HK-2 (cell line): ENCODE measurements at regions not wholly inside any gene's neighbourhood (a gene's known extent, or its start where the extent isn't known, plus 50 kb on each side); places are given as distances from the start of the nearest gene placed in this dataset.
"Not testable (repeated sequence)": the region's sequence is repeated elsewhere in the genome, so short reads cannot be mapped to it uniquely, and the experiment has no call there.

Source experiments
- DNase-seq: peaks from one replicate; pipeline ENCODE4 v3.0.0-alpha.2; 2018; ENCODE audit not compliant: unreplicated experiment

GRCh38 chr15:36177590-36178302 lies 401.7 kb upstream of the CDIN1 start:
- no peak for DNase-seq

- DNase-seq = no peak
Measured at GRCh38 chr15:36178303-36178633, 401.2 kb upstream of the CDIN1 start.

GRCh38 chr15:36183201-36183600 lies 396.2 kb upstream of the CDIN1 start:
- DNase-seq = no peak

- no peak for DNase-seq
Measured at GRCh38 chr15:36185438-36185837, 394.0 kb upstream of the CDIN1 start.

GRCh38 chr15:36185845-36186244 lies 393.6 kb upstream of the CDIN1 start:
- DNase-seq = no peak

- DNase-seq = no peak
Measured at GRCh38 chr15:36186376-36186775, 393.1 kb upstream of the CDIN1 start.

GRCh38 chr15:36191459-36191858 lies 388.0 kb upstream of the CDIN1 start:
- DNase-seq = no peak

GRCh38 chr15:36195361-36196007 lies 383.9 kb upstream of the CDIN1 start:
- DNase-seq = not testable (repeated sequence)

GRCh38 chr15:36208868-36209582 lies 370.4 kb upstream of the CDIN1 start:
- DNase-seq = no peak

GRCh38 chr15:36210426-36210825 lies 369.0 kb upstream of the CDIN1 start:
- DNase-seq = no peak

GRCh38 chr15:36218322-36218721 lies 361.1 kb upstream of the CDIN1 start:
- DNase-seq = no peak

- no peak for DNase-seq
Measured at GRCh38 chr15:36218991-36219390, 360.4 kb upstream of the CDIN1 start.

GRCh38 chr15:36221992-36222391 lies 357.4 kb upstream of the CDIN1 start:
- no peak for DNase-seq

- no peak for DNase-seq
Measured at GRCh38 chr15:36230776-36231175, 348.6 kb upstream of the CDIN1 start.

GRCh38 chr15:36232491-36232890 lies 346.9 kb upstream of the CDIN1 start:
- DNase-seq = no peak

- DNase-seq = no peak
Measured at GRCh38 chr15:36234743-36235142, 344.7 kb upstream of the CDIN1 start.

- no peak for DNase-seq
Measured at GRCh38 chr15:36235173-36235572, 344.3 kb upstream of the CDIN1 start.

GRCh38 chr15:36239509-36239908 lies 339.9 kb upstream of the CDIN1 start:
- DNase-seq = no peak

- DNase-seq = no peak
Measured at GRCh38 chr15:36251450-36251849, 328.0 kb upstream of the CDIN1 start.

GRCh38 chr15:36252146-36252711 lies 327.2 kb upstream of the CDIN1 start:
- no peak for DNase-seq

- DNase-seq = no peak
Measured at GRCh38 chr15:36254426-36254825, 325.0 kb upstream of the CDIN1 start.

GRCh38 chr15:36256404-36256807 lies 323.0 kb upstream of the CDIN1 start:
- no peak for DNase-seq

GRCh38 chr15:36263666-36264065 lies 315.8 kb upstream of the CDIN1 start:
- DNase-seq = no peak
